Activated naive CD8-positive, alpha-beta T cell (primary cell): ENCODE measurements at regions not wholly inside any gene's neighbourhood (a gene's known extent, or its start where the extent isn't known, plus 50 kb on each side); places are given as distances from the start of the nearest gene placed in this dataset.

Experiments
- H3K27ac Mint-ChIP-seq: one replicate; pipeline ENCODE4 v1.8.0; 2021; ENCODE audit warnings: mixed read lengths
- H3K27me3 Mint-ChIP-seq: one replicate; pipeline ENCODE4 v1.8.0; 2021; ENCODE audit warnings: mixed read lengths
- H3K36me3 Mint-ChIP-seq: one replicate; pipeline ENCODE4 v1.8.0; 2021; ENCODE audit warnings: mixed read lengths
- H3K4me1 Mint-ChIP-seq: one replicate; pipeline ENCODE4 v1.8.0; 2021; ENCODE audit warnings: low read depth, mixed read lengths
- H3K4me3 Mint-ChIP-seq: one replicate; pipeline ENCODE4 v1.8.0; 2021; ENCODE audit warnings: mild to moderate bottlenecking, mixed read lengths
- H3K9me3 Mint-ChIP-seq: one replicate; pipeline ENCODE4 v1.8.0; 2021; ENCODE audit warnings: low read depth, mixed read lengths

DNA sequence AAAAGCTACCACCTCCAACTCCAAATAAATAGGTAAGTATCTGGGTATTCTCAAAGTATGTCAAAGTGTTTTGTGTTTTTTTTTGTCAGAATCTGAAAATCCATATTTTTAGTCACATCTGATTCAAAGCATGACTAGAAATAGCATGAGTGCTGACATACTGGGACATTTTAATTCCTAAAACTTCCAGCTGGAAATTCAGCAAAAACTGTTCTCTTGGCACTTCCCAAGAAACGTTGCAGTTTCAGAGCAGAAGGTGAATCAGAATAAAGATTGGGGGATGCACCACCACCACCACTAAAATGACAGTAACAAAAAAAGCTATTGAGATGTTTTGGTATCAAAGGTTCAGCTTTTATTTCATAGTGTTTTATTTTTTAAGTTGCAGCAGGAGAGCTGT is 724.6 kb upstream of the CELF2 start:
- Mint-ChIP-seq H3K9me3 (no peaks in the 10 kb centered on the region), H3K27ac (no peak overlapping the region), H3K4me3 (no peak overlapping the region), H3K36me3 (no peaks in the 10 kb centered on the region), H3K4me1 (no peaks in the 10 kb centered on the region), H3K27me3 (peaks cover 1% of the 10 kb centered on the region)

DNA sequence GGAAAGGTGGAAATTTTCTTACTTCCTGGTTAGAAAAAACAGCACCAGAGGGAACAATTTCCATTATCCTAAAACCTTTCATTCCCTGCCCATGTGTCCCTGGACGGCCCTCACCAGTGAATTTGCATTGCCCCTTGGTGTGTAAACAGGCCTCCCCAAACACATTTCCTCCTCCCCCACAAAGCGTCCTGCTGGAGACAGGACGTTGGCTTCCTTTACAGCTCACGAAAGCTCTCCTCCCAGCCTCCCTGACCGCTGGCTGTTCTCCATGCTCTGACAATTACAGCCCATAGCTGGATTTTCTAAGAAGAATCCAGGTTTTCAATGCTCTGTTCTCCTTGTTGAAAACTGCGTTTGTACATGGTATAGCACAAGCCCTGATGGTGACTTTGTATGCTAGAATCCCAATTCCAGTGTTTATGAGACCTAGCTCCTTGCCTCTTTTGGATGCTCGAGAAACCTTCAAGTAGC is 724.2 kb upstream of the CELF2 start:
- Mint-ChIP-seq H3K27ac (no peak overlapping the region), H3K36me3 (no peaks in the 10 kb centered on the region), H3K9me3 (no peaks in the 10 kb centered on the region), H3K4me3 (no peak overlapping the region), H3K4me1 (no peaks in the 10 kb centered on the region), H3K27me3 (peaks cover 1% of the 10 kb centered on the region)

DNA sequence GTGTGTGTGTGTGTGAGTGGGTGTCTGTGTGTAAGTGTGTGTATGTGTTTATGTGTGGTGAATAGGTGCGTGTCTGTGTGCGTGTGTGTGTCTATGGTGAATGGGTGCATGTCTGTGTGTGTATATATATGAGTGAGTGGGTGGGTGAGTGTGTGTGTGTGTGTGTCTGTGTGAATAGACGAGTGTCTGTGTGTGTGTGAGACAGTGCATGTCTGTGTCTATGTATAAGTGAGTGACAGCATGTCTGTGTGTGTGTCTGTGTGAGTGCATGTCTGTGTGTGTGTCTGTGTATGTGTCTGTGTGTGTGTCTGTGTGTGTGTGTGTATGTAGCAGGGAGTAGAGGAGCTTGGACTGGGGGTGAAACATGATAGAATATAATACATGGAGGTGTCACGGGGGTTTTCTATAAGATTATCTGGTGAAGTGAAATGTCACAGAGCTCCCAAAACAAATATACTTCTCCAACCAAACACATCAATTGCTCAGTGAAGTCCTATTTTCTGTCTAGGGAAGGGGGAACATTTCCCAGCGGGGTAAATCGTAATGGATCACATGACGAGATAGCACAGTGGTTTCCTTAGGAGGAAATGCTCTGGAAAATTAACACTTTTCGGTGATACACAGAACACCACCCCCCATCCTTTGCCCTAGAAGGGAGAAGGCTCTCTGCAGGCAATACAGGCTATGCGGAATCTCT is 723.3 kb upstream of the CELF2 start:
- Mint-ChIP-seq H3K27ac (no peak overlapping the region), H3K4me1 (no peaks in the 10 kb centered on the region), H3K36me3 (no peaks in the 10 kb centered on the region), H3K9me3 (no peaks in the 10 kb centered on the region), H3K27me3 (peaks cover 1% of the 10 kb centered on the region), H3K4me3 (no peak overlapping the region)

DNA sequence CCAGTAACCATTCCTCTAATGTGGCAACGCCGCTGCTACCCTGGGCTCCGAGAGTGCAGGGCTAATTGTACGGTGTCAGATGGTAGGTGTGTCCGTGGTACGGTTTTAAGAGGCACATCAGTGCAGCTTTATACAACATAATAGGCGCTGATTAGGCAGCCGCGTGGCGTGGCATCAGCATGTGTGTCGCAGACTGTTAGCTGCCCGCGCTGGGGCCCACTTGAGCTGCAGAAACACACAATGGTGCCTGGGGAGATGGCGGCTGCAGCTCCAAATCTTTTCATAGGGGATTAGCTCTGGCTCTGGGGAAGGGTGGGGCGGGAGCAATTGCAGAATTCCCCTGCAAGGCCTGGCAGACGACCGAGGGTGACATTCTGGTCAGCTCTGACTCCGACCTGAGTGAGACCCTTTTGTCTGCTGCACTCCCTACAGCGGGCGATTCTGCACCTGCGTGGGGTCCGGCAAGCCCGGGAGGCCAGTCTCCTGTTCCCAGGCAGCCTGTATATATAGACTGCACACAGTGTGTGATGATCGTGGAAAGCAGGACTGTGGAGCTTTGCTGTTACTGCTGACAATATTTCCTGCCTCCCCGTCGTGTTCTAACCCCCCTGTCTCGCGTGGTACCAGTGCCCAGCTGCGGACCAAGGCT is 722.7 kb upstream of the CELF2 start:
- H3K27ac Mint-ChIP-seq, result no peak overlapping the region
- no peaks in the 10 kb centered on the region for H3K36me3 Mint-ChIP-seq
- no peak overlapping the region for H3K4me3 Mint-ChIP-seq
- H3K27me3 Mint-ChIP-seq, result peaks cover 1% of the 10 kb centered on the region
- no peaks in the 10 kb centered on the region for H3K9me3 Mint-ChIP-seq
- no peaks in the 10 kb centered on the region for H3K4me1 Mint-ChIP-seq

DNA sequence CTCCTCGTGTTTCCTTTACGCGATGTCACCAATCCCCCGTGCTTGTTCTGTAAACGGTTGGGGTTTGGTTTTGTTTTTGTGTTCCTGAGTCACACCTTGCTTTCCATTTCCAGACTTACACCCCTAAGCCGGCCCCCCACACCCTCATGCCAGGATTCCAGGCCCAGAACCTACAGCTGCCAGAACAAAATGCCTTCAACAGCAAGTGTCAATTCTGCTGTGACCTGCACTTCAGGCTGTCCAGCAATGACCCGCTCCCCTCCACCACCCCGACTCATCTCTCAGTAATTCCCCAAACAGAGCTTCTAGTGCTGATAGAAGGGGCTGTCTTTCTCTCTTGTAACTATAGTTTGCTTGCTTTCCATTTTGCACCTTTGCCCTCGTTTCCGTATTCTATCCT is 722.1 kb upstream of the CELF2 start:
- H3K4me1 Mint-ChIP-seq, result no peaks in the 10 kb centered on the region
- H3K9me3 Mint-ChIP-seq, result no peaks in the 10 kb centered on the region
- H3K27me3 Mint-ChIP-seq, result peaks cover 1% of the 10 kb centered on the region
- no peak overlapping the region for H3K4me3 Mint-ChIP-seq
- no peak overlapping the region for H3K27ac Mint-ChIP-seq
- no peaks in the 10 kb centered on the region for H3K36me3 Mint-ChIP-seq

DNA sequence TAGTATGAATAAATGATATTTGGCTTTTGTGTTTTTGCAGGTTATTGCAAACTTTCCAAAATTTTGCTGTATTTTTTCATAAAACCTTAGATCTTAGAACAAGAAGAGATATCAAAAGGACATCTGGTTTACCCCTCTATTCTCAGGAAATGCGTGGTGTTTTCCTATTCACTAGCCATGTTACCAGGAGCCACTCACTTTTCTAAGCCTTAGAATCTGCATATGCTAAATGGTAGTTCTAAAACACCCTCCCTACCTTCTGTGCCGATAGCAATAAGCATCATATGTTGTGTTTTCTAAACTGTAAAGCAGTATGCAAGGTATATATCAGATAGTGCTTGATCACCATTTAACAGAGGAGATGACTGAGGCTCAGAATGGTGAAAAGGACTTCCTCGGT is 715.0 kb upstream of the CELF2 start:
- H3K4me3 Mint-ChIP-seq, result no peak overlapping the region
- no peaks in the 10 kb centered on the region for H3K9me3 Mint-ChIP-seq
- H3K27me3 Mint-ChIP-seq, result peaks cover 2% of the 10 kb centered on the region
- H3K36me3 Mint-ChIP-seq, result no peaks in the 10 kb centered on the region
- H3K27ac Mint-ChIP-seq, result no peak overlapping the region
- H3K4me1 Mint-ChIP-seq, result no peaks in the 10 kb centered on the region

DNA sequence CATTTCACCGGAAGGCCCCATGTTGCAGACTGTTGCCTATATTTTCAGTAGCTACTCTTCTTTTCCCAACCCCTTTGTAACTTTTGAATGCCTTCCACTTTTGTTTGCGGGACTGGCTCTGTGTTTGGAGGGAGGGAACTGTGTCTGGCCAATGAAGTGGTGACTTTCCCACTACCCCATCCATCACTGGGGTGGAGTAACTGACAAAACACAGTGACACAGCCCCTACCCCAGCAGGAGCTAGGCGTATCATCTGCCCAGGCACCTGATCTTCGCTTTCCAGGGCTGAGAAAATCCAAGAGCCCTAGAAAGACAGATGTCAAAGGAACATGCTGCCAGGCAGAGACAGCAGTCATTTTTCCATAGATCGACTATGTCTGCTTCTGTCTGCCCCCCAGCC is 710.6 kb upstream of the CELF2 start:
- H3K4me3 Mint-ChIP-seq, result no peak overlapping the region
- H3K27ac Mint-ChIP-seq, result no peak overlapping the region

DNA sequence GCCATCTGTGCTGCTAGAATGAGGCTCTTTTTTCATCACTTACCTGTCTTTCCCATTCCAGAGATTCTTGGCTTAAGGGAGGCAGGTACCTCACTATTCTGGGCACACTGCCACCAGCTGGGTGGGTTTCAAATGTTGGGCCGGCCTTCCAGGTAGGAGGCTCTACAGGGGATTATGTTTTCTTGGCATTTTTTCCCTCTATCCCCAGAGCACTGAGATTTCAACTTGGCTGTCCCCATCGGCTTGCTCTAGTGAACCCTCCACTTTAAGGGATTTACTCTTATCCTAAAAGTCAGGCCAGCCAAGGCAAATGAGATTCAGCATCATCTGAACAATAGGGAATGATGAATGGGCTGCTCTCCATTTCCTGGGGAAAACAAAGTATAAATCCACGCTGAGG is 710.1 kb upstream of the CELF2 start:
- Mint-ChIP-seq H3K36me3 (no peaks in the 10 kb centered on the region), H3K9me3 (no peaks in the 10 kb centered on the region), H3K27me3 (peaks cover 9% of the 10 kb centered on the region), H3K4me1 (no peaks in the 10 kb centered on the region), H3K27ac (no peak overlapping the region), H3K4me3 (no peak overlapping the region)

More for the DNA sequence above, 710.6 kb upstream of the CELF2 start:
- no peaks in the 10 kb centered on the region for H3K36me3 Mint-ChIP-seq
- H3K9me3 Mint-ChIP-seq, result no peaks in the 10 kb centered on the region
- H3K4me1 Mint-ChIP-seq, result no peaks in the 10 kb centered on the region
- peaks cover 9% of the 10 kb centered on the region for H3K27me3 Mint-ChIP-seq

DNA sequence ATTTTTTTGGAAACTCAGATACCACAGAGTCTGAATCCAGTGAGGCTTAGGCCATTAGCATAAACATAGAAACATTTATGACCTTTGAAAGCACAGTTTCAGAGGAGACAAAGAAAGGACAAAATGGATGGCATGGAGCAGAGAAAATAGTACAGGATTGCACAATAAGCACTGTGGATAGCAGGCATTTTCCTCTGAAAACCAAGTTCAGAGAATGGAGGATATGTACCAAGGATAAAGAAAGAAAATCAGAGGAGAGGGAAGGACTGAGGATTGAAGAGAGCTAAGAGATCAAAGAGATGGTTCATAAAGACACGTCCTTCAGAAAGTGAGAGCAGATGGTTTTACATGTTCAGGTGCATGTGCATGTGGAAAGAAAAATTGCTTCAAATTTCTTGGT is 707.2 kb upstream of the CELF2 start:
- peaks cover 7% of the 10 kb centered on the region for H3K27me3 Mint-ChIP-seq
- H3K4me3 Mint-ChIP-seq, result no peak overlapping the region
- H3K27ac Mint-ChIP-seq, result no peak overlapping the region
- no peaks in the 10 kb centered on the region for H3K36me3 Mint-ChIP-seq
- H3K4me1 Mint-ChIP-seq, result no peaks in the 10 kb centered on the region
- no peaks in the 10 kb centered on the region for H3K9me3 Mint-ChIP-seq

DNA sequence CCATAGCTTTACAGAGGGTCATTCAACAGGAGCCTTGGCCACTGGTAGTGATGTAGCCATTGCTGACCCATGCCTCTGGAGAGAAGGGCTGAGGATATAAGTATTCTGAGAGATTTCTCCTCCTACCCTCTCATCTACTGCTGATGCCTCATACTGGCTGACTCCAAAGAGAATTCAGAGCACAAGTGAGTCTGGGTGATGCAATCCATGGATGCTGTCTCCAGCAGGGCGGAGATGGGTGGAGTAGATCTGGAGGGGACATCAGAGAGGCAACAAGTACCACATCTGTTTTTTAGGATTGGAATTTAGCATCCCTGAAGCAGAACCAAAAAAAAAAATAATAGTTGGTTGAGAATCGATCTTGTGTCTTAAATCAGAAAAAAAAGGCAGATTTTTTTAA is 705.7 kb upstream of the CELF2 start:
- no peaks in the 10 kb centered on the region for H3K36me3 Mint-ChIP-seq
- H3K9me3 Mint-ChIP-seq, result no peaks in the 10 kb centered on the region
- H3K4me3 Mint-ChIP-seq, result no peak overlapping the region
- no peak overlapping the region for H3K27ac Mint-ChIP-seq
- H3K27me3 Mint-ChIP-seq, result peaks cover 7% of the 10 kb centered on the region
- H3K4me1 Mint-ChIP-seq, result no peaks in the 10 kb centered on the region

DNA sequence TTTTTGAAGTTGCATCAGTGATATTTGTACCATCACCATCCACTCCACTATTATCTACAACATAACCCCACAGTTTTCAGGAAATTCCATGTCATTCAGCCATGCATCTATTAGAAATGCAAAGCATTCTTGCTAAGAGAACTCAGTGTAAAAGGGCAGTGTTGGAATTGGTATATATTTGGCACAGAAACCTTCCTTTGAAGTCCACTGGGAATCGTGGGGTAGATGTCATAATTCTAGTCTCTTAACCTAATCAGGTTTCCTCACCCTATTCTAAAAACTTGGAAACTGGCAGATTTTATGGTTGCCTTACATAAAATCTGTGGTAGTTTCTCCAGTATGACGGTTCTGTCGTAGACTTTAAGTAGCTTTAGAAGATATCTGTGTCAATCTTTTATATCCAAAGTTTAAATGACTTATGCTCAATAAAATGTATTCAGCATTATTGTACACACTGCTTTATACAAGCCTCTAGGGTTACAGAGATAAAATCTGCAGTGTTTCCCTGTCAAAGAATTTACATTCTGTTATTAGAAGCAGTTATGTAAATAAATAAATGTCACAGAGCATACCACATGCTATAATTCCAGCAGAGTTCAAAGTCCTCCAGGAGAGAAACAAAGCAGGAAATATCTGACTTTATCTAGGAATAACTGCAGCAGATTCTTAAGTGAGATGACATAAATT is 704.4 kb upstream of the CELF2 start:
- peaks cover 7% of the 10 kb centered on the region for H3K27me3 Mint-ChIP-seq
- H3K36me3 Mint-ChIP-seq, result no peaks in the 10 kb centered on the region
- H3K4me1 Mint-ChIP-seq, result no peaks in the 10 kb centered on the region
- H3K27ac Mint-ChIP-seq, result no peak overlapping the region
- no peak overlapping the region for H3K4me3 Mint-ChIP-seq
- no peaks in the 10 kb centered on the region for H3K9me3 Mint-ChIP-seq

DNA sequence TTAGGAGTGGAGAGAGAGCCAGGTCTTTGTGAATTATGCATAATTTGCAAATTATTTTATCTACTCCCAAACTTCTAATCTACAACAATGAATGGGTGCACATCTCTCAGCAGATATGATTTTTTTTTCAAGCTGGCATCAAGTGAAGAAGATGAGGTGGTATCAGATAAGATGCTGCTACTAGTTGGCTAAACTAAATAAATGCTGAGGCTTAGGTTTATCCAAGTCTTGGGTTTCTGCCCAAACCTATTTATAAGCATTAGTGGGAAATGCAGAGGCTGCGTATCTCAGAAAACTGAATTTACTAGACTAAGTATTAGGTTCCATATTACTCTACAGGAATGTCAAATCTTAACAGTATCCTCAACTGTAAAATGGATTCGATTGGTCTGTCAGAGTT is 703.0 kb upstream of the CELF2 start:
- Mint-ChIP-seq H3K27me3 (peaks cover 3% of the 10 kb centered on the region), H3K36me3 (no peaks in the 10 kb centered on the region), H3K4me3 (no peak overlapping the region), H3K4me1 (no peaks in the 10 kb centered on the region), H3K27ac (no peak overlapping the region), H3K9me3 (no peaks in the 10 kb centered on the region)

DNA sequence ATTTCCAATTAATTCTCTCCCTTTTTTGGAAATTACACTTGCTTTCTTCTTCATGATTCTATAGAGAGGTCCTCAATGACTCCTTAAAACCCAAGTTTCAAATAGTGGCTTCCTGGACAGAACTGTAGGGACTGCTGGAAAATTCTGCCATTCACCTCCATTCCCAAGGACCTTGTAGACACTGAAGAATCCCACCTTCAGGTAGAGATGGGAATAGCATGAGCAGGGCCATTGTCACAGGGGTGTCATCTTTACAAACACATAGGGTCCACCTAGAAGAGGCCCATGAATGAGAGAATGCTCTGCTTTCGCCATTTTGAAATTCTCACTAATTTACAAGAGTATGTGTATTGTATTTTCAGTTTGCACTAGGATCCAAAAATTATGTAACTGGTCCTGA is 701.7 kb upstream of the CELF2 start:
- Mint-ChIP-seq H3K36me3 (no peaks in the 10 kb centered on the region), H3K4me1 (no peaks in the 10 kb centered on the region), H3K4me3 (no peak overlapping the region), H3K27ac (no peak overlapping the region), H3K27me3 (no peaks in the 10 kb centered on the region), H3K9me3 (no peaks in the 10 kb centered on the region)

DNA sequence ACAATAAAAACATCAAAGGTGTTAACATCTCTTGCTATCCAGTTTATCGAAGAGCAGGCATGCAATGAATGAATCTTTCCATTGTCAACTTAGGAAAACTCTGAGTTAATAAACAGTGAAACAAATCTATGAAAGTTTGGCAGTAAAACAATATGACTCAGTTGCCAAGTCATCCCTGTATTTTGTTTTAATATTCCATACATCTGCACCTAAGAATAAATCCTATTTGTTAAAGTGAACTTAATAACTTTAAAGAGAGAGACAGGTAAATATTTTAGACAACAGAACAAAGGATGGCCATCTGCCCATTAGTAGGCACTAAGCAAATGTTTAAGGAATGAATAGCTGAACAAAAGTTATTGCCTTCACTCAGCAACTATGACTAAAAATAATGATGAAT is 700.5 kb upstream of the CELF2 start:
- no peaks in the 10 kb centered on the region for H3K36me3 Mint-ChIP-seq
- no peaks in the 10 kb centered on the region for H3K27me3 Mint-ChIP-seq
- H3K4me1 Mint-ChIP-seq, result no peaks in the 10 kb centered on the region
- H3K9me3 Mint-ChIP-seq, result no peaks in the 10 kb centered on the region
- H3K4me3 Mint-ChIP-seq, result no peak overlapping the region
- H3K27ac Mint-ChIP-seq, result no peak overlapping the region

DNA sequence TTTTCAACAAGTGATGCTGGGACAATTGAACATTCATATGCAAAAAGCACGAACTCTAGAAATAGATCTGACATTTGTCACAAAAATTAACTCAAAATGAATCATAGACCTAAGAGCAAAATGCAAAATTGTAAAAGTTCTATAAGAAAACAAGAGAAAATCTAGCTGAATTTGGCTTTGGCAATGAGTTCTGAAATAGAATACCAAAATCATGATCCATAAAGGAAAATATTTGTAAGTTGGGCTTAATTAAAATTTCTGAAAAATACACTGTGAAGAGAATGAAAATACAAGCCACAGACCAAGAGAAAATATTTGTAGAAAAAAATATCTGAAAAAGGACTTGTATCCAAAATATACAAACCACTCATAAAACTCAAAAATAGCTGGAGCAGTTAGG is 698.8 kb upstream of the CELF2 start:
- H3K4me3 Mint-ChIP-seq, result no peak overlapping the region
- no peaks in the 10 kb centered on the region for H3K36me3 Mint-ChIP-seq
- no peaks in the 10 kb centered on the region for H3K4me1 Mint-ChIP-seq
- no peak overlapping the region for H3K27ac Mint-ChIP-seq
- no peaks in the 10 kb centered on the region for H3K27me3 Mint-ChIP-seq
- no peaks in the 10 kb centered on the region for H3K9me3 Mint-ChIP-seq
